SK-N-MC (cell line): ENCODE measurements at regions not wholly inside any gene's neighbourhood (a gene's known extent, or its start where the extent isn't known, plus 50 kb on each side); places are given as distances from the start of the nearest gene placed in this dataset.

Experiments used
- EZH2 ChIP-seq: fragments of 200-600 bp; sonication (generic); IDR thresholded peaks from one replicate; pipeline ENCODE4 v1.6.1; 2017; ENCODE audit warnings: antibody characterized with exemption
- FOXP2 ChIP-seq: optimal IDR thresholded peaks from 2 replicates; pipeline ENCODE3; 2011; ENCODE audit warnings: mild to moderate bottlenecking, moderate library complexity; ENCODE audit not compliant: insufficient read depth; ENCODE audit errors: extremely low read length, control extremely low read depth
- POLR2AphosphoS5 ChIP-seq: IDR thresholded peaks from 2 replicates; pipeline ENCODE4 v1.6.1; 2012; ENCODE audit warnings: mild to moderate bottlenecking, low read depth, low read length, borderline replicate concordance

GRCh38 chr12:131489718-131490117, 221.2 kb upstream of the SFSWAP start:
- no peak for TF ChIP-seq POLR2AphosphoS5
- no peak for TF ChIP-seq EZH2
- TF ChIP-seq FOXP2 = no peak
